IMR-90 (cell line): ENCODE measurements at regions not wholly inside any gene's neighbourhood (a gene's known extent, or its start where the extent isn't known, plus 50 kb on each side); places are given as distances from the start of the nearest gene placed in this dataset.

Experiments
- CTCF ChIP-seq: conservative IDR thresholded peaks from 2 replicates; pipeline ENCODE4 v1.5.1; 2012; ENCODE audit warnings: mild to moderate bottlenecking, low read depth, low read length, improper control_type of control experiment
- POLR2A ChIP-seq: IDR thresholded peaks from 2 replicates; pipeline ENCODE4 v1.6.1; 2012; ENCODE audit warnings: mild to moderate bottlenecking, low read depth, low read length

GRCh38 chr2:200040831-200041230, 85.4 kb downstream of the MAIP1 start:
- TF ChIP-seq POLR2A: no peak
- TF ChIP-seq CTCF: no peak
